HEK293 (cell line): ENCODE measurements at regions not wholly inside any gene's neighbourhood (a gene's known extent, or its start where the extent isn't known, plus 50 kb on each side); places are given as distances from the start of the nearest gene placed in this dataset.

ENCODE experiments used
- CTCF ChIA-PET: fragments of 350-600 bp; formaldehyde crosslinking; extraction: SDS; loops from one replicate; lab custom pipeline; 2021; ENCODE audit warnings: antibody characterized with exemption; lab: Yijun Ruan, JAX
- POLR2A ChIA-PET: fragments of 300-600 bp; formaldehyde crosslinking; extraction: SDS; loops from one replicate; lab custom pipeline; 2020; ENCODE audit warnings: antibody characterized with exemption, inconsistent platforms; lab: Yijun Ruan, JAX
- H3K27ac ChIP-seq: fragments of 200-500 bp; sonication (Bioruptor generic); 2 replicates; pipeline ENCODE4 v1.5.1; 2014; ENCODE audit warnings: low read depth, low read length, control low read depth, inconsistent platforms; ENCODE audit errors: extremely low read depth
- H3K36me3 ChIP-seq, 2 experiments: fragments of 200-500 bp in 1 of 2; sonication (Bioruptor generic) in 1 of 2; 1 replicate in 1 of 2; 2 replicates in 1 of 2; pipeline ENCODE4 v1.5.1; 2014 to 2017; ENCODE audit warnings: inconsistent platforms in 2 of 2, low read length in 2 of 2; ENCODE audit not compliant: control insufficient read depth in 2 of 2, insufficient read depth in 1 of 2
- H3K4me1 ChIP-seq: fragments of 200-500 bp; sonication (Bioruptor generic); 2 replicates; pipeline ENCODE4 v1.5.1; 2014; ENCODE audit warnings: mild to moderate bottlenecking, low read length, inconsistent platforms; ENCODE audit not compliant: control insufficient read depth, insufficient read depth
- H3K4me3 ChIP-seq: 2 replicates; pipeline ENCODE4 v1.5.1; 2011; ENCODE audit warnings: low read depth, mild to moderate bottlenecking, control low read depth, low read length, moderate library complexity
- H3K9me3 ChIP-seq: fragments of 200-500 bp; sonication (Bioruptor generic); 2 replicates; pipeline ENCODE4 v1.5.1; 2014; ENCODE audit warnings: low read depth, low read length, inconsistent platforms; ENCODE audit not compliant: control insufficient read depth, insufficient read depth
- BCL11B ChIP-seq: fragments of 450-650 bp; formaldehyde crosslinking; IDR thresholded peaks from 2 replicates; pipeline ENCODE4 v1.5.1; 2016; ENCODE audit warnings: low read depth, missing biosample characterization, missing genetic modification characterization
- EGR2 ChIP-seq: fragments of 450-650 bp; formaldehyde crosslinking; IDR thresholded peaks from 2 replicates; pipeline ENCODE4 v1.5.1; 2016; ENCODE audit warnings: low read depth, missing biosample characterization, missing genetic modification characterization
- KLF17 ChIP-seq: fragments of 450-650 bp; formaldehyde crosslinking; IDR thresholded peaks from 2 replicates; pipeline ENCODE4 v1.5.1; 2016; ENCODE audit warnings: missing biosample characterization, missing genetic modification characterization
- KLF8 ChIP-seq: fragments of 450-650 bp; formaldehyde crosslinking; IDR thresholded peaks from 2 replicates; pipeline ENCODE4 v1.5.1; 2016; ENCODE audit warnings: missing biosample characterization, missing genetic modification characterization
- OSR2 ChIP-seq: fragments of 450-650 bp; formaldehyde crosslinking; IDR thresholded peaks from 2 replicates; pipeline ENCODE4 v1.5.1; 2016; ENCODE audit warnings: missing biosample characterization, missing genetic modification characterization
- RBAK ChIP-seq: fragments of 450-650 bp; formaldehyde crosslinking; IDR thresholded peaks from 2 replicates; pipeline ENCODE4 v1.5.1; 2016; ENCODE audit warnings: missing biosample characterization, missing genetic modification characterization
- SETDB1 ChIP-seq: IDR thresholded peaks from one replicate; pipeline ENCODE4 v1.6.1; 2017; ENCODE audit warnings: mild to moderate bottlenecking, low read length, moderate library complexity, mixed read lengths; ENCODE audit not compliant: insufficient read length
- ZBTB1 ChIP-seq: fragments of 450-650 bp; formaldehyde crosslinking; IDR thresholded peaks from 2 replicates; pipeline ENCODE4 v1.5.1; 2016; ENCODE audit warnings: missing biosample characterization, missing genetic modification characterization
- ZBTB20 ChIP-seq: fragments of 450-650 bp; formaldehyde crosslinking; IDR thresholded peaks from 2 replicates; pipeline ENCODE4 v1.5.1; 2016; ENCODE audit warnings: missing biosample characterization, missing genetic modification characterization
- ZBTB44 ChIP-seq: fragments of 450-650 bp; IDR thresholded peaks from 2 replicates; pipeline ENCODE4 v1.5.1; 2018; ENCODE audit warnings: missing biosample characterization, mild to moderate bottlenecking, missing genetic modification characterization
- ZBTB8A ChIP-seq: fragments of 450-650 bp; formaldehyde crosslinking; IDR thresholded peaks from 2 replicates; pipeline ENCODE4 v1.5.1; 2016; ENCODE audit warnings: missing biosample characterization, missing genetic modification characterization
- ZEB2 ChIP-seq: fragments of 450-650 bp; formaldehyde crosslinking; IDR thresholded peaks from 2 replicates; pipeline ENCODE4 v1.5.1; 2016; ENCODE audit warnings: missing biosample characterization, missing genetic modification characterization
- ZFHX2 ChIP-seq: fragments of 450-650 bp; formaldehyde crosslinking; conservative IDR thresholded peaks from 2 replicates; pipeline ENCODE4 v1.5.1; 2016; ENCODE audit warnings: missing biosample characterization, missing genetic modification characterization
- ZFP3 ChIP-seq: fragments of 450-650 bp; formaldehyde crosslinking; IDR thresholded peaks from 2 replicates; pipeline ENCODE4 v1.5.1; 2016; ENCODE audit warnings: low read depth, missing biosample characterization, missing genetic modification characterization
- ZFP69B ChIP-seq: fragments of 450-650 bp; formaldehyde crosslinking; IDR thresholded peaks from 2 replicates; pipeline ENCODE4 v1.5.1; 2016; ENCODE audit warnings: missing biosample characterization, missing genetic modification characterization
- ZNF112 ChIP-seq: fragments of 450-650 bp; formaldehyde crosslinking; IDR thresholded peaks from 2 replicates; pipeline ENCODE4 v1.5.0; 2017; ENCODE audit warnings: missing biosample characterization, missing genetic modification characterization
- ZNF133 ChIP-seq: fragments of 450-650 bp; formaldehyde crosslinking; IDR thresholded peaks from 2 replicates; pipeline ENCODE4 v1.5.1; 2016; ENCODE audit warnings: missing biosample characterization, missing genetic modification characterization
- ZNF138 ChIP-seq: fragments of 450-650 bp; formaldehyde crosslinking; IDR thresholded peaks from 2 replicates; pipeline ENCODE4 v1.5.1; 2016; ENCODE audit warnings: missing biosample characterization, missing genetic modification characterization, borderline replicate concordance
- ZNF202 ChIP-seq: fragments of 450-650 bp; formaldehyde crosslinking; IDR thresholded peaks from 2 replicates; pipeline ENCODE4 v1.5.1; 2016; ENCODE audit warnings: missing biosample characterization, missing genetic modification characterization, borderline replicate concordance
- ZNF24 ChIP-seq: fragments of 450-650 bp; formaldehyde crosslinking; IDR thresholded peaks from 2 replicates; pipeline ENCODE4 v1.5.1; 2016; ENCODE audit warnings: missing biosample characterization, missing genetic modification characterization
- ZNF335 ChIP-seq: fragments of 450-650 bp; formaldehyde crosslinking; conservative IDR thresholded peaks from 2 replicates; pipeline ENCODE4 v1.5.1; 2016; ENCODE audit warnings: missing biosample characterization, missing genetic modification characterization
- ZNF416 ChIP-seq: fragments of 450-650 bp; formaldehyde crosslinking; IDR thresholded peaks from 2 replicates; pipeline ENCODE4 v1.5.1; 2016; ENCODE audit warnings: missing biosample characterization, missing genetic modification characterization
- ZNF426 ChIP-seq: fragments of 450-650 bp; formaldehyde crosslinking; IDR thresholded peaks from 2 replicates; pipeline ENCODE4 v1.5.1; 2017; ENCODE audit warnings: missing biosample characterization, missing genetic modification characterization, mild to moderate bottlenecking, inconsistent platforms, moderate library complexity
- ZNF521 ChIP-seq: fragments of 450-650 bp; formaldehyde crosslinking; IDR thresholded peaks from 2 replicates; pipeline ENCODE4 v1.5.1; 2017; ENCODE audit warnings: missing biosample characterization, mild to moderate bottlenecking, missing genetic modification characterization
- ZNF529 ChIP-seq: fragments of 450-650 bp; formaldehyde crosslinking; IDR thresholded peaks from 2 replicates; pipeline ENCODE4 v1.5.1; 2017; ENCODE audit warnings: missing genetic modification characterization, missing biosample characterization; ENCODE audit not compliant: insufficient replicate concordance
- ZNF548 ChIP-seq: fragments of 450-650 bp; formaldehyde crosslinking; IDR thresholded peaks from 2 replicates; pipeline ENCODE4 v1.5.1; 2016; ENCODE audit warnings: missing biosample characterization, missing genetic modification characterization
- ZNF571 ChIP-seq: fragments of 450-650 bp; formaldehyde crosslinking; IDR thresholded peaks from 2 replicates; pipeline ENCODE4 v1.5.0; 2017; ENCODE audit warnings: missing biosample characterization, missing genetic modification characterization
- ZNF624 ChIP-seq: fragments of 450-650 bp; formaldehyde crosslinking; IDR thresholded peaks from 2 replicates; pipeline ENCODE4 v1.5.1; 2017; ENCODE audit warnings: missing biosample characterization, missing genetic modification characterization
- ZNF664 ChIP-seq: fragments of 450-650 bp; formaldehyde crosslinking; IDR thresholded peaks from 2 replicates; pipeline ENCODE4 v1.5.1; 2016; ENCODE audit warnings: missing biosample characterization, missing genetic modification characterization
- ZNF701 ChIP-seq: fragments of 450-650 bp; formaldehyde crosslinking; IDR thresholded peaks from 2 replicates; pipeline ENCODE4 v1.5.1; 2016; ENCODE audit warnings: missing biosample characterization, missing genetic modification characterization
- ZNF837 ChIP-seq: fragments of 450-650 bp; formaldehyde crosslinking; IDR thresholded peaks from 2 replicates; pipeline ENCODE4 v1.5.1; 2016; ENCODE audit warnings: missing biosample characterization, missing genetic modification characterization
- ZSCAN16 ChIP-seq: fragments of 450-650 bp; formaldehyde crosslinking; IDR thresholded peaks from 2 replicates; pipeline ENCODE4 v1.5.1; 2016; ENCODE audit warnings: missing biosample characterization, missing genetic modification characterization
- ZSCAN23 ChIP-seq: fragments of 450-650 bp; formaldehyde crosslinking; IDR thresholded peaks from 2 replicates; pipeline ENCODE4 v1.5.1; 2016; ENCODE audit warnings: missing biosample characterization, missing genetic modification characterization
- ZXDB ChIP-seq: fragments of 450-650 bp; formaldehyde crosslinking; IDR thresholded peaks from 2 replicates; pipeline ENCODE4 v1.5.1; 2016; ENCODE audit warnings: missing biosample characterization, missing genetic modification characterization

- Histone ChIP-seq H3K27ac (no peak overlapping the region), H3K4me3 (no peak overlapping the region), H3K9me3 (no peaks in the 10 kb centered on the region), H3K36me3 (no peaks in the 10 kb centered on the region), H3K4me1 (no peaks in the 10 kb centered on the region)
- POLR2A ChIA-PET = no interaction called here
- CTCF ChIA-PET = interaction anchor here (0.5 kb wide), 1 partner anchor 1062 kb away, joined by 3 read pairs; no protein-coding TSS in a partner anchor
- no peak for TF ChIP-seq ZFP3 (tag by site-specific recombination)
- TF ChIP-seq ZNF416 (tag by site-specific recombination) = no peak
- TF ChIP-seq ZBTB20 (tag by site-specific recombination) = no peak
- no peak for TF ChIP-seq ZFP69B
- no peak for TF ChIP-seq BCL11B
- TF ChIP-seq ZNF529 = no peak
- TF ChIP-seq ZNF571 = no peak
- no peak for TF ChIP-seq ZNF138 (tag by site-specific recombination)
- TF ChIP-seq ZNF837 (tag by site-specific recombination) = no peak
Observed at GRCh38 chr7:53743697-53744402, 708.4 kb downstream of the POM121L12 start.

GRCh38 chr7:53744403-53744760, 708.9 kb downstream of the POM121L12 start:
- H3K27ac ChIP-seq = no peak overlapping the region
- H3K36me3 ChIP-seq = no peaks in the 10 kb centered on the region
- no peaks in the 10 kb centered on the region for H3K9me3 ChIP-seq
- no peaks in the 10 kb centered on the region for H3K4me1 ChIP-seq
- CTCF ChIA-PET = no interaction called here
- POLR2A ChIA-PET = no interaction called here
- no peak overlapping the region for H3K4me3 ChIP-seq
- TF ChIP-seq EGR2 (no peak), ZSCAN16 (tag by site-specific recombination) (no peak), ZNF202 (no peak), ZBTB1 (tag by site-specific recombination) (no peak), OSR2 (no peak), ZNF138 (tag by site-specific recombination) (no peak), ZXDB (tag by site-specific recombination) (no peak), ZNF112 (no peak), ZEB2 (tag by site-specific recombination) (no peak), ZNF548 (tag by site-specific recombination) (no peak), ZNF701 (tag by site-specific recombination) (no peak), ZNF664 (tag by site-specific recombination) (no peak)

- no peak overlapping the region for H3K27ac ChIP-seq
- ChIA-PET CTCF (no interaction called here), POLR2A (no interaction called here)
- TF ChIP-seq ZNF24 (tag by site-specific recombination) = no peak
- TF ChIP-seq ZNF521 (tag by site-specific recombination) = no peak
- TF ChIP-seq KLF17 = no peak
- no peak for TF ChIP-seq ZFHX2 (tag by site-specific recombination)
- TF ChIP-seq ZBTB44 = no peak
- TF ChIP-seq ZSCAN23 (tag by site-specific recombination) = no peak
- TF ChIP-seq ZNF335 = no peak
- no peak for TF ChIP-seq ZBTB8A (tag by site-specific recombination)
- no peak for TF ChIP-seq OSR2
- no peak for TF ChIP-seq ZNF624 (tag by site-specific recombination)
- TF ChIP-seq ZNF426 (tag by site-specific recombination) = no peak
- no peak for TF ChIP-seq ZNF416 (tag by site-specific recombination)
- TF ChIP-seq RBAK (tag by site-specific recombination) = no peak
- TF ChIP-seq ZNF133 (tag by site-specific recombination) = no peak
- no peak for TF ChIP-seq KLF8 (tag by site-specific recombination)
- TF ChIP-seq SETDB1 = no peak
- no peaks in the 10 kb centered on the region for H3K36me3 ChIP-seq
- no peaks in the 10 kb centered on the region for H3K4me1 ChIP-seq
- no peaks in the 10 kb centered on the region for H3K9me3 ChIP-seq
- H3K4me3 ChIP-seq = no peak overlapping the region
Observed at GRCh38 chr7:53756946-53757345, 721.5 kb downstream of the POM121L12 start.
